ENCODE measurements at regions not wholly inside any gene's neighbourhood (a gene's known extent, or its start where the extent isn't known, plus 50 kb on each side); places are given as distances from the start of the nearest gene placed in this dataset.

GRCh38 chr18:25001803-25002202 lies 350.2 kb downstream of the ZNF521 start:
- Histone ChIP-seq H2BK12ac (ENCODE audit: low read depth, low read length) (no peak overlapping the region), H4K8ac (ENCODE audit: extremely low read depth, insufficient read depth, low read length) (no peak overlapping the region), H3K56ac (replicated peaks; ENCODE audit: insufficient read length, low read depth, low read length) (no peak overlapping the region), H3K79me2 (ENCODE audit: control insufficient read depth in 1 of 2, insufficient read depth in 2 of 2, low read length in 2 of 2) (no peaks in the 10 kb centered on the region), H4K20me1 (replicated peaks in 1 of 2; ENCODE audit: control insufficient read depth in 1 of 2, insufficient read depth in 2 of 2, low read length in 2 of 2) (no peaks in the 10 kb centered on the region), H3K27me3 (replicated peaks in 1 of 4; ENCODE audit: control insufficient read depth in 3 of 4, extremely low read depth in 1 of 4, insufficient read depth in 3 of 4, low read length in 3 of 4) (no peaks in the 10 kb centered on the region), H3K4me1 (replicated peaks in 1 of 4; ENCODE audit: control insufficient read depth in 3 of 4, insufficient read depth in 4 of 4, low read length in 3 of 4) (0 out of 7 replicates have a peak, but pooled peaks cover 0 to 2% (median 0%) of the 10 kb centered on the region in 4 experiments), H2AFZ (ENCODE audit: low read length) (no peak overlapping the region), H3K4me3 (ENCODE audit: extremely low read depth in 1 of 4, insufficient read depth in 2 of 4, low read depth in 3 of 4, low read length in 4 of 4) (no peak overlapping the region), H2BK120ac (replicated peaks; ENCODE audit: low read depth, low read length) (no peak overlapping the region), H4K91ac (replicated peaks; ENCODE audit: insufficient read length, low read length) (no peak overlapping the region), H3K27ac (ENCODE audit: low read depth, low read length) (no peak overlapping the region), H2AK5ac (ENCODE audit: low read depth, low read length) (no peak overlapping the region), H3K4ac (replicated peaks; ENCODE audit: insufficient read length, low read depth, low read length) (no peak overlapping the region), H3K14ac (ENCODE audit: insufficient read length) (no peak overlapping the region), H3K79me1 (ENCODE audit: low read depth, low read length) (no peaks in the 10 kb centered on the region), H3K36me3 (ENCODE audit: control insufficient read depth in 2 of 4, insufficient read depth in 4 of 4, low read length in 3 of 4) (no peaks in the 10 kb centered on the region), H2BK20ac (ENCODE audit: low read length) (no peak overlapping the region), H2BK5ac (ENCODE audit: low read depth, low read length) (no peak overlapping the region), H4K5ac (ENCODE audit: insufficient read length, low read depth, low read length) (no peak overlapping the region), H3K23ac (ENCODE audit: insufficient read length) (no peak overlapping the region), H3K4me2 (ENCODE audit: insufficient read depth in 1 of 2, low read depth in 2 of 2, low read length in 2 of 2) (no peak overlapping the region), H3K23me2 (ENCODE audit: low read depth, low read length) (no peaks in the 10 kb centered on the region), H2BK15ac (ENCODE audit: low read length) (no peak overlapping the region), H3K18ac (ENCODE audit: extremely low read depth, low read length) (no peak overlapping the region), H3K9me3 (ENCODE audit: insufficient read depth in 2 of 2, low read depth in 1 of 2, low read length in 1 of 2) (peaks cover 3 to 10% of the 10 kb centered on the region in 2 experiments; a peak in 2 of 4 replicates), H3K9ac (replicated peaks in 1 of 4; ENCODE audit: extremely low read depth in 1 of 4, low read depth in 3 of 4, low read length in 3 of 4) (no peak overlapping the region)
- DNase-seq (ENCODE audit: low read depth in 1 of 2, low spot score in 2 of 2) (no peak), FAIRE-seq (no peak)
- CTCF ChIA-PET (ENCODE audit: partially characterized antibody) = interaction anchor here (0.8 kb wide), 1 partner anchor 16 kb away, joined by 3 read pairs; no protein-coding TSS in a partner anchor
- POLR2A ChIA-PET (ENCODE audit: partially characterized antibody) = no interaction called here
- 95% methylated on average over 2 of the region's 2 CpGs; no CpG with 5 or more reads in 1 of the 2 experiments for WGBS, 2 experiments (ENCODE audit: extremely low coverage in 1 of 2, insufficient coverage in 1 of 2, insufficient read length in 1 of 2, insufficient replicate concordance in 2 of 2, low coverage in 1 of 2, low lambda C conversion rate in 2 of 2, missing lambda C conversion rate in 1 of 2)
- TF ChIP-seq RAD21 (IDR thresholded peaks at IDR 0.05 in 1 of 2, conservative IDR thresholded peaks at IDR 0.05 in 1 of 2; ENCODE audit: low read depth in 2 of 2, low read length in 2 of 2) = no peak
- TF ChIP-seq CTCF (IDR thresholded peaks at IDR 0.05; ENCODE audit: control extremely low read depth in 1 of 3, insufficient read depth in 1 of 3, low read depth in 1 of 3, low read length in 3 of 3) = no peak
- TF ChIP-seq RBBP5 (IDR thresholded peaks at IDR 0.05; ENCODE audit: borderline replicate concordance, low read depth, low read length) = no peak
- TF ChIP-seq CBX5 (IDR thresholded peaks at IDR 0.05; ENCODE audit: low read depth, low read length) = no peak
- no peak for TF ChIP-seq POU5F1 (IDR thresholded peaks at IDR 0.05; ENCODE audit: low read depth, low read length)
- TF ChIP-seq ZNF274 (IDR thresholded peaks at IDR 0.05; ENCODE audit: borderline replicate concordance, extremely low read depth, low read length) = no peak
- no peak for TF ChIP-seq TEAD4 (IDR thresholded peaks at IDR 0.05; ENCODE audit: low read depth, low read length)
- no peak for TF ChIP-seq KDM4A (IDR thresholded peaks at IDR 0.05; ENCODE audit: low read depth, low read length, severe bottlenecking)
- TF ChIP-seq NANOG (IDR thresholded peaks at IDR 0.05; ENCODE audit: insufficient read depth, low read depth, low read length, poor library complexity, severe bottlenecking) = no peak
- no peak for TF ChIP-seq TAF1 (IDR thresholded peaks at IDR 0.05; ENCODE audit: low read depth, low read length)
- TF ChIP-seq ATF3 (IDR thresholded peaks at IDR 0.05; ENCODE audit: insufficient read depth, low read depth, low read length) = no peak
